NCI-H128 (cell line): ENCODE measurements at regions not wholly inside any gene's neighbourhood (a gene's known extent, or its start where the extent isn't known, plus 50 kb on each side); places are given as distances from the start of the nearest gene placed in this dataset.

Source experiments
- DNase-seq: peaks from one replicate; lab custom pipeline; 2025; ENCODE audit not compliant: unreplicated experiment; lab: John Stamatoyannopoulos, UW

DNA sequence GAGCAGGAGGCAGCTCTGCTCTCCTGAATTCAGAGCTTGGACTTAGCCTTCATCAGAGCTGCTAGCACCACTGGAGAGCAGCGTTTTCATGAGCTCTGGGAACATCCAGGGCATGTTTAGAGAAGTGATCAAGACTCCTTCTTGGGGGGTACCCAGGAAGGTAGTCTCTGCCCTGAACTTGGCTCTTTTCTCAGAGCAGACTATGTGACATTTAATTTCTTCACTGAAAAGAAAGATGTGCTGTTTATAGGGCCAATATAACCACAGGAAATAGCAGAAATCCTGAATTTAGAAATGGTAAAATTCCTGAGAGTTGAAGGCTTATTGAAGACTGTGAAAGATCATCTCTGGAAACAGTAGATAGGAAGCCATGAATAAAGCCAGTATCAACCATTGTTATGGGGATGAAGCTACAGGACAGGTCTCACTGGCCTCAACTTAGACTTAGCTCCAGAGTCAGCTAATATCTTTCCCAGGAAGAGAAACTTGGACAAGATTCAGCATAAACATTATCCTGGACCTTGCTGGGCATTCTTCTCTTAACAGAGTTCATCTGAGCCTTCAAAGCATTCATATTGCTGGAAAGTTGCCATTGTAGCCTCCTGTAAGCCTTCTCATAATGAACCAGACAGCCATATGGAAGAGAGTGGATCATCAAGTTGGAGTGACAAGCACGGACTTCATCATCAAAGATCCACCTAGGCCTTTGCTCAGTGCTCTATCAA lies 386.6 kb upstream of the THBS1 start:
- no peak for DNase-seq

DNA sequence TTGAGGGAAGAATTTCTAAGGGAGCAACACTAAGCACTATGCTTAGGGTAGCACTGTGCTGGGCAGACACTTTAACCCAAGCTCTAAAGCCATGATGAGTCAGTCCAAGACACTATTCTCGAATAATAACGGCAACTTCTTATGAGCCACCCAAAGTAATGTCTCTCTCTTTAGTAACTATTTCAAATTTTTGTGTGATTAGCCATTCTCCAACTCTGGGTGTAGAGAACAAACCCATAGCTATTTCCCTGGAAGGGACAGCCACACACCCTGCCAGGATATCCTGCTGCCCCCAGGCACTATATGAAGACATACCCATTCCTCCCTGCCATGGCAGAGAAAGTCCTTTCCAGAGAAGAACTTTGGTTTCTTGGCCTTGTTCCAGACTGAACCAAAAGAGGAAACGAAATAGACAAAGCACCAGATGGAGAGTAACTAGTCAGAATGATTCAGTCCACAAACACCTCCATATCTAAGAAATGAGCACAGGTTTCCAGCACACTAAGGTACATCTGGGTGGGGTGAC lies 384.9 kb upstream of the THBS1 start:
- no peak for DNase-seq

GRCh38 chr15:39198044-39199000 lies 382.6 kb upstream of the THBS1 start:
- no peak for DNase-seq

DNA sequence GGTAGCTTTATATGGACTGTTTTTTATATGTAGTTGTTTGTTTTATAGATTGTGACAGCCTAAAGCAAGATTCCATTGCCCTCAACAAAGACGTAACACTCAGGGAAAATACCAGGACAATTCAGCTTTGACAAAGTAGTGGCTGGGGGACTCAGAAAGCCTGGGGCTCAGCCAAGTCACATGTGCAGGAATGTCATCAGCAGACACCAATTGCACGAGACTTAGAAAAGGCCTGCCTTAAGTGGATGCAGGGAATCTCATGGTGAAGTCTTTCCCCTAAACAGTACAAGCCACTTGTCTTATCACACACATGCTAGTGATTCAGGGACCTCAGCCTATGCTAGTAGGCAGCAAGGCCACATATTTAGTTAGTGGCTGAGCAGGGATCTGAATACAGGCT lies 381.8 kb upstream of the THBS1 start:
- DNase-seq = no peak

DNA sequence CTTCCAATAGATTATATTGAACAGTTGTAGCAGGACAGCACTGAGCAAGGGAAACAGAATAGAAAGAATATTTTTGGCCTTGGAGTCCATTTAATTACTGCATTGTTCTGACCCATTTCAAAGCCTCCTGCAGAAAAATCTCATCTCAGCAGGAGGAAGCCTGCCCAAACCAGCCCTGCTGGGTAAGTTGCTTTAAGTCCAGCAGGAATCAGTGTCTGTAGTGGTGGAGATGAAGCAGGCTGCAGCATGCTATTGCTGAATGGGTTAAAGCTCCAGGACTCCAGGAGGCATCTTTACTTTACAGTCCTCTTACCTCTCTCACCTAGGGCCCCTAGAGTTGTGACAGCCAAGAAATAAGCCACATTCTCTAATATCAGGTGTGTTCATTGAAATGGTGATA lies 380.3 kb upstream of the THBS1 start:
- DNase-seq = no peak

GRCh38 chr15:39202641-39203040 lies 378.2 kb upstream of the THBS1 start:
- DNase-seq = no peak

GRCh38 chr15:39204031-39204430 lies 376.8 kb upstream of the THBS1 start:
- no peak for DNase-seq

GRCh38 chr15:39205081-39205480 lies 375.8 kb upstream of the THBS1 start:
- DNase-seq = no peak

- DNase-seq = no peak
Observed at GRCh38 chr15:39205506-39206371, 375.1 kb upstream of the THBS1 start.

DNA sequence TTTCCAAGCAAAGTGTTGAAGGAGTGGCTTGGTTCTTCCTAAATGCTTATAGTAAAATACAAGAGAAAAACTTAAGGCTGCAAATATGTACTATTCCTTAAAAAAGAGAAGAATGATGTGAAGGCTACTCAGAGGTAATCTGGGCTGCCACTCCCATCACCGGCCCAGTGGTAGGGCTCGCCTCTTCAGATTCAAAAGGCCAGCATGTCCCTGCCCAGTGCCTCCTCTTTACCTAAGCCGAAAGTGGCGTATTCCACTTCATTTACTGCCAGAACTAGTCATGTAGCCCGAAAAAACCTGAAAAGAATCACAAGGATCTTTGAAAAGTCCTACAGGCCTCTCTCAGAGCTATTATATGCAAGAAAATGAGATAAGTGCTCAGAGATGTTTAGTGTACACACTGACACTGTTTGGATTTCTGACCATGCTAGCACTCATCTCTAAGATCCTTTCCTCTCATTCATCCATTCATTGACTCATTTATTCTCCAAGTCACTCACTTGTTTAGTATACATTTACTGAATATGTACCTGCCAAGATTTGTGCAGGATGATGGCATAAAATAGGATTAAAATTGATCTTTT lies 373.3 kb upstream of the THBS1 start:
- DNase-seq = no peak

- DNase-seq = no peak
Observed at GRCh38 chr15:39208187-39208586, 372.7 kb upstream of the THBS1 start.

- no peak for DNase-seq
Observed at GRCh38 chr15:39209548-39210211, 371.2 kb upstream of the THBS1 start.

DNA sequence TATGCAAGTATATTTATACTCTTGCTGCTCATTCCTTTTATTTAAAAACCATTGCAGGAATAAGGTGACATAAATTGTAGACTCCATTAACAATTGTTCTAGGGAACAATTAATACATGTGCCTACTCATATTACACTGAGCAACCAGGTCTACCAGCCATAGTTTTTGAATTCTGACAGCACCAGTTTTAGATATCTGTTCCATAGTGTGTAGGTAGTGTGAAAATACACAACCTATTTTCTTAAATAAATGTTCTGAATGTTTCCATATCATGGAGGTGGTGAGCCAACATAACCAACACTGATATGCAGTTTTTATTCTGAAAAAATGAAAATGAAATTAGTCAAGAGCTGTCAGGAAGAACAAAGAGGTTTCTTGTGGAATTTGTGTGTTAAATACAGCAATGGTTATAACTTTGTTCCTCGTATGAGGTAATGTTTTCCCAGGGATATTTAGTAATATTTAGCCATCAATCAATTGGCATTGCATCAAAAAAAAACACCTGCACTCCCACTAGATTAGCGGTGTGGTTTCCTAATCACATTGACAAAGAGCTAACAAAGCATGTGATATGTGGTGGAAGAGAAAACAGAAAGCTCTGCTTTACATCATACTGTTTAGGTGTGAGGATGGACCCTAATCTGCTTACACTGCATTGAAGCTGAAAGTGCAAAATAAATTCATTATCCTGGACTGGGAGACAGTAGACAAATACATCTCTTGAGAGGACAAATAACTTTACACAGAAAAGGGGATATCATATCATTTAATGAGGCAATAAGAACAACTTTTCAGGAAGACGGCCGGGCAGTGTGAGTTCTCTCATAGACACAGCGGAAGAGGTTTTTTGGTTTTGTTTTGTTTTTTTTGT lies 369.5 kb upstream of the THBS1 start:
- DNase-seq = no peak

DNA sequence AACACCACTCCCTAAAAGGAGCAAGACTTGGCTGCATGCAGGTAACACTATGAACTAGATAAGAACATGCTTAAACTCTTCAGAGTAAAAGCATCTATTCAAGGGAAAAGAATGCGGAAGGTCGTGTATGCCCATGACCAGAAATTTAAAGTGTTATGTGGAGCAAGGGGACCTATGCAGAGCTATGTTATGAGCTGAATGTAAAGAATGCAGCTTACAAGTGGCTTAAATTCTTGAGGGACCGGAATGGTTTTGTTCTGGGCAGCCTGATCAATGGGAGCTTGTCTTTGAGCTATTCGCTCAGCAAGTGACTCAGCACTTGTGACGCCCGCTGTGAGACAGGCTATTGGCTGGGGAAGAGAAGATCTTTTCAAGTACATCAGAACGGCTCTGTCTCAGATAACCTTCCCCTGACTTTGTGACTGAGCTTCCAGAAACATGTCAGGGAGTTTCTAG lies 367.5 kb upstream of the THBS1 start:
- no peak for DNase-seq

DNA sequence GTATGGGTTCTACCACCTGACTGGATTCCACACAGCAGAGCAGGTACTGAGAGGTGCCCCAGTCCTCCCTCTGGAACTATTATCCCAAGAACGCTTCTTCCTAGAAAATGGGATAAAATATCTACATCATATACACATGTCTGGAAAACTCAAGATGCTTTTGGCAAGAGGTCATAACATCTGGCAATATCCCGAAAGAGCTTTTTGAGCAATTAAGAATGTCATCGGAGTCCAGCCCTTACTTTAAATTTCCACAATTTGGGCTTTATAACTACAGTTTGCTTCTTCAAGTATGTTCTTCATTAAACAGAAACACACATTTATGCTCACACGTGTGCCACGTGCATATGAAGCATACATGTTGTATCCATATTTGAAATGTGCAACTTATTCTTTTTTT lies 365.9 kb upstream of the THBS1 start:
- DNase-seq = no peak

- DNase-seq = no peak
Observed at GRCh38 chr15:39216816-39217215, 364.1 kb upstream of the THBS1 start.

GRCh38 chr15:39219608-39220007 lies 361.3 kb upstream of the THBS1 start:
- no peak for DNase-seq

DNA sequence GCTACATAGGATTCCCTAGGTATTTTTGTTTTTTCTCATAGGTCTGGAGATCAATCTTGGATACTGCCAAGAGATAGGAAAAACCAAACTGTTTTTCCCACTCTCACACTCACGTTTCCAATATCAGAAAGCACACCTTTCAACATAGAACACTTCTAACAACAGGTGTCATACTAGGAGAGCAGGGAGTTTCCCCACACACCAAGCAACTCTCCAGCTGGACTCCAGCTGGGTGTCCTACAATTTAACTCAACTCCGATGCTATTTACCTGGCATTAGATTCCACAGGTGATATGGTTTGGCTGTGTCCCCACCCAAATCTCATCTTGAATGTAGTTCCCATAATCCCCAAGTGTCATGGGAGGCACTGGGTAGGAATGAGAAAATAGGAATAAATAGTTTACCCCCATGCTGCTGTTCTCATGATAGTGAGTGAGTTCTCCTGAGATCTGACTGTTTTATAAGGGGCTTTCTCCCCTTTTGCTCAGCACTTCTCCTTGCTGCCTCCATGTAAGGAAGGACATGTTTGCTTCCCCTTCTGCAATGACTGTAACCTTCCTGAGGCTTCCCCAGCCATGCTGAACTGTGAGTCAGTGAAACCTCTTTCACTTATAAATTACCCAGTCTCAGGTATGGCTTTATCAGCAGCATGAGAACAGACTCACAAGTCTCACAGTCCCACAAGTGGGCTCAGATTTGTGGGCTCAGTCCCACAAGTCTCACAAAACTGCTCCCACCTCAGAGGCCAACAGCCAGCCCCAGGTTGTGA lies 354.5 kb upstream of the THBS1 start:
- no peak for DNase-seq
